Activated T-cell treated with anti-CD3 and anti-CD28 coated beads, Interleukin-2, amount 50 U/mL, for 1 hour (primary cell): ENCODE measurements at regions not wholly inside any gene's neighbourhood (a gene's known extent, or its start where the extent isn't known, plus 50 kb on each side); places are given as distances from the start of the nearest gene placed in this dataset.

Experiments used
- DNase-seq: peaks from one replicate; pipeline ENCODE4 v3.0.0-alpha.2; 2020

GRCh38 chr6:87995461-87995860 is 52.2 kb upstream of the SPACA1 start:
- no peak for DNase-seq

- DNase-seq, result no peak
Measured at GRCh38 chr6:87993356-87993755, 54.3 kb upstream of the SPACA1 start.

GRCh38 chr6:87990871-87991270 is 56.8 kb upstream of the SPACA1 start:
- DNase-seq, result no peak

GRCh38 chr6:87982134-87982533 is 65.5 kb upstream of the SPACA1 start:
- no peak for DNase-seq

GRCh38 chr6:87979737-87980136 is 67.9 kb upstream of the SPACA1 start:
- no peak for DNase-seq

GRCh38 chr6:87976616-87977015 is 71.0 kb upstream of the SPACA1 start:
- DNase-seq, result no peak

- DNase-seq, result no peak
Measured at GRCh38 chr6:87975561-87975960, 72.1 kb upstream of the SPACA1 start.

GRCh38 chr6:87972279-87972678 is 75.4 kb upstream of the SPACA1 start:
- DNase-seq, result no peak

GRCh38 chr6:87971605-87972262 is 75.9 kb upstream of the SPACA1 start:
- no peak for DNase-seq

GRCh38 chr6:87968435-87969278 is 79.0 kb upstream of the SPACA1 start:
- no peak for DNase-seq

GRCh38 chr6:87965806-87966205 is 81.8 kb upstream of the SPACA1 start:
- no peak for DNase-seq

- DNase-seq, result no peak
Measured at GRCh38 chr6:87959083-87959482, 88.6 kb upstream of the SPACA1 start.

- DNase-seq, result no peak
Measured at GRCh38 chr6:87951751-87952150, 95.9 kb upstream of the SPACA1 start.

GRCh38 chr6:87950614-87951013 is 97.0 kb upstream of the SPACA1 start:
- DNase-seq, result no peak

- DNase-seq, result no peak
Measured at GRCh38 chr6:87949194-87949593, 98.4 kb upstream of the SPACA1 start.

- DNase-seq, result no peak
Measured at GRCh38 chr6:87946669-87947068, 101.0 kb upstream of the SPACA1 start.

GRCh38 chr6:87945966-87946365 is 101.7 kb upstream of the SPACA1 start:
- no peak for DNase-seq

- DNase-seq, result no peak
Measured at GRCh38 chr6:87945181-87945580, 102.5 kb upstream of the SPACA1 start.

- DNase-seq, result no peak
Measured at GRCh38 chr6:87944541-87944954, 103.1 kb upstream of the SPACA1 start.

GRCh38 chr6:87943191-87943590 is 104.5 kb upstream of the SPACA1 start:
- no peak for DNase-seq

- DNase-seq, result no peak
Measured at GRCh38 chr6:87941556-87942358, 105.9 kb upstream of the SPACA1 start.

- no peak for DNase-seq
Measured at GRCh38 chr6:87939776-87940175, 107.9 kb upstream of the SPACA1 start.

GRCh38 chr6:87938287-87938686 is 109.4 kb upstream of the SPACA1 start:
- no peak for DNase-seq

- DNase-seq, result no peak
Measured at GRCh38 chr6:87936065-87936464, 111.6 kb upstream of the SPACA1 start.
